K562 (cell line): ENCODE measurements at regions not wholly inside any gene's neighbourhood (a gene's known extent, or its start where the extent isn't known, plus 50 kb on each side); places are given as distances from the start of the nearest gene placed in this dataset.

ENCODE experiments used
- DPF2 ChIP-seq: fragments of 450-650 bp; IDR thresholded peaks from 2 replicates; pipeline ENCODE4 v1.6.1; 2016
- GTF2F1 ChIP-seq: IDR thresholded peaks from 2 replicates; pipeline ENCODE4 v1.6.1; 2011; ENCODE audit warnings: low read depth, low read length, improper control_type of control experiment
- ILF3 ChIP-seq: fragments of 450-650 bp; IDR thresholded peaks from 2 replicates; pipeline ENCODE4 v1.6.1; 2018; ENCODE audit warnings: antibody characterized with exemption, mild to moderate bottlenecking, moderate library complexity, borderline replicate concordance
- KDM4B ChIP-seq, 2 experiments: fragments of 450-650 bp in 1 of 2; sonication (generic) in 1 of 2; IDR thresholded peaks; 2 replicates each; pipeline ENCODE4 v1.6.1; 2016 to 2017; ENCODE audit warnings: borderline replicate concordance in 2 of 2, antibody characterized with exemption in 1 of 2, low read depth in 1 of 2, mild to moderate bottlenecking in 1 of 2
- NR2C1 ChIP-seq, 2 experiments: fragments of 450-650 bp; IDR thresholded peaks; 2 replicates each; pipeline ENCODE4 v1.6.1; 2017; ENCODE audit warnings: mild to moderate bottlenecking in 2 of 2, antibody characterized with exemption in 1 of 2, inconsistent platforms in 1 of 2, missing compliant biosample characterization in 1 of 2, missing genetic modification characterization in 1 of 2
- POLR2A ChIP-seq: fragments of 450-650 bp; conservative IDR thresholded peaks from 2 replicates; pipeline ENCODE4 v1.6.1; 2016
- TGIF2 ChIP-seq: sonication (generic); formaldehyde crosslinking; IDR thresholded peaks from 2 replicates; pipeline ENCODE4 v1.8.1; 2022; ENCODE audit warnings: mild to moderate bottlenecking, missing genetic modification reagents, moderate library complexity
- TF ChIP-seq, protein P1 (sequence below), 2 experiments: IDR thresholded peaks; 2 replicates each; pipeline ENCODE4 v1.6.1; 2012; ENCODE audit warnings: improper control_type of control experiment in 2 of 2, low read depth in 2 of 2, low read length in 2 of 2, borderline replicate concordance in 1 of 2
- TF ChIP-seq, protein P2 (sequence below): fragments of 250-450 bp; sonication (Bioruptor Pico); IDR thresholded peaks from 2 replicates; pipeline ENCODE4 v1.5.1; 2021; ENCODE audit warnings: mild to moderate bottlenecking
- TF ChIP-seq, protein P3 (sequence below): fragments of 250-450 bp; sonication (Bioruptor Pico); IDR thresholded peaks from 2 replicates; pipeline ENCODE4 v1.4.0; 2020; ENCODE audit warnings: mild to moderate bottlenecking, moderate library complexity
- TF ChIP-seq, protein P4 (sequence below): sonication (generic); formaldehyde crosslinking; IDR thresholded peaks from 2 replicates; pipeline ENCODE4 v1.8.0; 2022; ENCODE audit warnings: missing genetic modification reagents, mild to moderate bottlenecking, borderline replicate concordance

DNA sequence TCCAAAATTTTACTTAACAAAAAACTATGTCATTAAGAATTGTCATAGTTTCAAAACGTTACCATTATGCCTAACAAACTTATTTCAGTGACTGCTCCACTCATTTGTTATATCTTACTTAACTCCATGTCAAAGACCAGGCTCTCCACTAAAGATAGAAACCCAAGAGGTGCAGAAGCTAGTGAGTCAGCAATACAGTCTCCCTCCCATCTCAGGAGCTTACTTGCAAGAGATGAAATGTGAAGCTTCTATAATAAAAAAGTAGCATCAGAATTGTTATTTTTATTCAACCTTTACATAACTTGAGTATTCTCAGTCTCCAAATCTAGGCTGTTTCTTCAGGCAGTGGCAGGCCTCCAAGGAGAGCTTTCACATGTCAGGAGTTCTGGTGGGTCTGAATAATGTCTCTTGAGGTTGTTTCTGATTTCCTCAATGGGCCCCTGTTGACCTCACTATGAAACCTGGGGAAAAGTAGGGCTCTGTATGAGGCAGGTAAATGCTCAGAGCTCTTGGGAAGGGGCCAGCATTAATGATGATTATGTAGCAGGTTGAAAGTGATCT is 242.0 kb downstream of the NDFIP2 start (continued):
- TF ChIP-seq, protein P1, sequence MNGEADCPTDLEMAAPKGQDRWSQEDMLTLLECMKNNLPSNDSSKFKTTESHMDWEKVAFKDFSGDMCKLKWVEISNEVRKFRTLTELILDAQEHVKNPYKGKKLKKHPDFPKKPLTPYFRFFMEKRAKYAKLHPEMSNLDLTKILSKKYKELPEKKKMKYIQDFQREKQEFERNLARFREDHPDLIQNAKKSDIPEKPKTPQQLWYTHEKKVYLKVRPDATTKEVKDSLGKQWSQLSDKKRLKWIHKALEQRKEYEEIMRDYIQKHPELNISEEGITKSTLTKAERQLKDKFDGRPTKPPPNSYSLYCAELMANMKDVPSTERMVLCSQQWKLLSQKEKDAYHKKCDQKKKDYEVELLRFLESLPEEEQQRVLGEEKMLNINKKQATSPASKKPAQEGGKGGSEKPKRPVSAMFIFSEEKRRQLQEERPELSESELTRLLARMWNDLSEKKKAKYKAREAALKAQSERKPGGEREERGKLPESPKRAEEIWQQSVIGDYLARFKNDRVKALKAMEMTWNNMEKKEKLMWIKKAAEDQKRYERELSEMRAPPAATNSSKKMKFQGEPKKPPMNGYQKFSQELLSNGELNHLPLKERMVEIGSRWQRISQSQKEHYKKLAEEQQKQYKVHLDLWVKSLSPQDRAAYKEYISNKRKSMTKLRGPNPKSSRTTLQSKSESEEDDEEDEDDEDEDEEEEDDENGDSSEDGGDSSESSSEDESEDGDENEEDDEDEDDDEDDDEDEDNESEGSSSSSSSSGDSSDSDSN (IDR thresholded peaks at IDR 0.05; ENCODE audit: borderline replicate concordance in 1 of 2, low read depth in 2 of 2, low read length in 2 of 2) = no peak
- TF ChIP-seq, protein P2, sequence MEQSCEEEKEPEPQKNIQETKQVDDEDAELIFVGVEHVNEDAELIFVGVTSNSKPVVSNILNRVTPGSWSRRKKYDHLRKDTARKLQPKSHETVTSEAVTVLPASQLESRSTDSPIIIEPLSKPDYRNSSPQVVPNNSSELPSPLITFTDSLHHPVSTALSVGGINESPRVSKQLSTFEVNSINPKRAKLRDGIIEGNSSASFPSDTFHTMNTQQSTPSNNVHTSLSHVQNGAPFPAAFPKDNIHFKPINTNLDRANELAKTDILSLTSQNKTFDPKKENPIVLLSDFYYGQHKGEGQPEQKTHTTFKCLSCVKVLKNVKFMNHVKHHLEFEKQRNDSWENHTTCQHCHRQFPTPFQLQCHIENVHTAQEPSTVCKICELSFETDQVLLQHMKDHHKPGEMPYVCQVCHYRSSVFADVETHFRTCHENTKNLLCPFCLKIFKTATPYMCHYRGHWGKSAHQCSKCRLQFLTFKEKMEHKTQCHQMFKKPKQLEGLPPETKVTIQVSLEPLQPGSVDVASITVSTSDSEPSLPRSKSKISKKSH (CRISPR knock-in tag) = no peak
- TF ChIP-seq DPF2 (no peak), GTF2F1 (no peak), ILF3 (no peak), POLR2A (no peak), TGIF2 (CRISPR knock-in tag) (no peak), NR2C1 (IDR thresholded peaks at IDR 0.05) (no peak), NR2C1 (tag; IDR thresholded peaks at IDR 0.05) (no peak), KDM4B (IDR thresholded peaks at IDR 0.05; ENCODE audit: borderline replicate concordance in 2 of 2, low read depth in 1 of 2) (no peak)
- TF ChIP-seq, protein P3, sequence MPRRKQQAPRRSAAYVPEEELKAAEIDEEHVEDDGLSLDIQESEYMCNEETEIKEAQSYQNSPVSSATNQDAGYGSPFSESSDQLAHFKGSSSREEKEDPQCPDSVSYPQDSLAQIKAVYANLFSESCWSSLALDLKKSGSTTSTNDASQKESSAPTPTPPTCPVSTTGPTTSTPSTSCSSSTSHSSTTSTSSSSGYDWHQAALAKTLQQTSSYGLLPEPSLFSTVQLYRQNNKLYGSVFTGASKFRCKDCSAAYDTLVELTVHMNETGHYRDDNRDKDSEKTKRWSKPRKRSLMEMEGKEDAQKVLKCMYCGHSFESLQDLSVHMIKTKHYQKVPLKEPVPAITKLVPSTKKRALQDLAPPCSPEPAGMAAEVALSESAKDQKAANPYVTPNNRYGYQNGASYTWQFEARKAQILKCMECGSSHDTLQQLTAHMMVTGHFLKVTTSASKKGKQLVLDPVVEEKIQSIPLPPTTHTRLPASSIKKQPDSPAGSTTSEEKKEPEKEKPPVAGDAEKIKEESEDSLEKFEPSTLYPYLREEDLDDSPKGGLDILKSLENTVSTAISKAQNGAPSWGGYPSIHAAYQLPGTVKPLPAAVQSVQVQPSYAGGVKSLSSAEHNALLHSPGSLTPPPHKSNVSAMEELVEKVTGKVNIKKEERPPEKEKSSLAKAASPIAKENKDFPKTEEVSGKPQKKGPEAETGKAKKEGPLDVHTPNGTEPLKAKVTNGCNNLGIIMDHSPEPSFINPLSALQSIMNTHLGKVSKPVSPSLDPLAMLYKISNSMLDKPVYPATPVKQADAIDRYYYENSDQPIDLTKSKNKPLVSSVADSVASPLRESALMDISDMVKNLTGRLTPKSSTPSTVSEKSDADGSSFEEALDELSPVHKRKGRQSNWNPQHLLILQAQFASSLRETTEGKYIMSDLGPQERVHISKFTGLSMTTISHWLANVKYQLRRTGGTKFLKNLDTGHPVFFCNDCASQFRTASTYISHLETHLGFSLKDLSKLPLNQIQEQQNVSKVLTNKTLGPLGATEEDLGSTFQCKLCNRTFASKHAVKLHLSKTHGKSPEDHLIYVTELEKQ (CRISPR knock-in tag) = no peak
- TF ChIP-seq, protein P4, sequence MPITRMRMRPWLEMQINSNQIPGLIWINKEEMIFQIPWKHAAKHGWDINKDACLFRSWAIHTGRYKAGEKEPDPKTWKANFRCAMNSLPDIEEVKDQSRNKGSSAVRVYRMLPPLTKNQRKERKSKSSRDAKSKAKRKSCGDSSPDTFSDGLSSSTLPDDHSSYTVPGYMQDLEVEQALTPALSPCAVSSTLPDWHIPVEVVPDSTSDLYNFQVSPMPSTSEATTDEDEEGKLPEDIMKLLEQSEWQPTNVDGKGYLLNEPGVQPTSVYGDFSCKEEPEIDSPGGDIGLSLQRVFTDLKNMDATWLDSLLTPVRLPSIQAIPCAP (CRISPR knock-in tag) = no peak
